Fibroblast of skin of scalp (primary cell): ENCODE measurements at regions not wholly inside any gene's neighbourhood (a gene's known extent, or its start where the extent isn't known, plus 50 kb on each side); places are given as distances from the start of the nearest gene placed in this dataset.

ENCODE experiments used
- DNase-seq: peaks from one replicate; pipeline ENCODE4 v3.0.0-alpha.2; 2013

DNA sequence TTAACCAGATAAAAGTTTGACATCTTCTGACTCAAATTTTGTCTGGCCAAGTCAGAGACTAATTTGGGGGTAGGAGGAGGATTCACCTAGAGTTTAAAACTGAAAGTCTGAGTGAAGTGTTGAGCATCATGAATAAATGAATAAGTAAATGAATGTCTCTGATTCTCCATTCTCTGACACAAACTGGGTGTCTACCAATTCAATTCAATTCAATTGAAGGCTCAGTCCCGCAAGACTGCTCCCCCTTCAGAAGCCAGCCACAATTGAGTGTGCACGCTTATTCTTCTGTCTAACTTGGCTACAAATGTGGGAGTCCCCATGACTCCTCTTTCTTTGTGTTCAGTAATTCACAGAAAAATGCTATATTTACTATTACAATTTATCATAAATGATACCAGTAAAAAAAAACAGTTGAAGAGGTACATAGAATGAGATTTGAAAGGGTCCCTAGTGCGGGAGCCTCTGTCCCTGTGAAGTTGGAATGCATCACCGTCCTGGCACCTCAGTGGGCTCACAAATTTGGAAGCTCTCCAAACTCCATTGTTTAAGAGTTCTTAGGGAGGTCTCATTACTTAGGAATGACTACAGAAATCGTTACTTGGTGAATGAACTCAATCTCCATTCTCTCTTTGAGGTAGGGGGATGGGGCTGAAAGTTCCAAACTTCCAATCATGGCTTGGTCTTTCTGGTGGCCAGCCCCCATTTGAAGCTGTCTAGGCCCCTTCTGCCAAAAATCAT lies 243.7 kb upstream of the PHYHIPL start:
- peak; percentile 64 for DNase-seq

DNA sequence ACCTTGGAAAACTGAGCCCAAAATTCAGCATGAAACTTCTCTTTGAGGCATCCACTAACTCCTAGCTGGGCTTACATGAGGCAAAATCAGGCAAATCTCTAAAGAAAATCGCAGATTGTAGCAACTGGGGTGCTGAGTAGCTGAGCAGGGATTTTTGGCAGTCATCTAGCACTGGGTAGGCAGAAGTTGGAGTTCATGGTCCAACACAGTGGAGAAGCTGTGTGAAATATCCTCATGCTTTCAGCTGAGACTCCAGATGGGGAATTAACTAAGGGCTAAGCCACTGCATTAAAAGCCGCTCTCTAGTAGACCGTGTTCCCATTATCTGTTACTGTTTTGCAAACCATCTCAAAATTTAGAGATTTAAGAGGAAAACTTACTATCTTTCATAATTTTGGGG lies 240.1 kb upstream of the PHYHIPL start:
- DNase-seq, result no peak

DNA sequence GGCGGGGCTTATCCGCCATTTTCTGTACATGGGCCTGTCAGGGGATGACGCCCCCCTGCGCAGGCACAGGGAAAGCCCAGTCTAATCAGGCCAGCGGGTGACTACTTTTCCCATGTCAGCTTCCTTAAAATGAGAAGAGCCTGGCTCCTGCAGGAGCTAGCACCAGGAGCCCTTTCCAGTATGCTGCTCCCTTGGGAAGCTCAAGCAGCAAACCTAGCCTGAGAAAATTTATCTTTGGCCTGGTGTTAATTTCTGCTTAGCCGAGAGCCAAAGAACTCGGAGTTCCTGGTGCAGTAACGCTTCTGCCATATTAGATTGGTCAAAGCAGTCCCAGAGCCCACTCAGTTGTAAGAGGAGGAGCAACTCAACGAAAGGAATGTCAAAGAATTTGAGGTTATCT lies 239.0 kb upstream of the PHYHIPL start:
- no peak for DNase-seq

DNA sequence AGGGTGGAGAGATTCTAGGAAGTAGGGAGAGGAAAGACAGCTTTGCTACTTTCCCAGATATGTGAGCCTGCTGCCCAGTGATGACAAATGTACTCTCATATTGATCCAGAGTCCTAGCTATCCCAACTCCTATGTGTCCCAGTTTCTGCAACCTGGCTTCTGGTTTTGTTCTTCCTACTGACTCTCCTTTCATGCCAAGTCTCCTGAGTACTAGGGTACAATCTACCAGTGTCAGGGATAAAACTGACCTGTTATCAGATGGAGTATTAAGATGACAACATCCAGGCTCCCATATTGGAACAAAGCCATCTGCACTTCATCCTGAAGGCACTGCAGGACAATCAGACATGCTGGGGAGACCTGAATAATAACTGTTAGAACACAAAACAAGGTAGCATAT lies 233.7 kb upstream of the PHYHIPL start:
- no peak for DNase-seq

DNA sequence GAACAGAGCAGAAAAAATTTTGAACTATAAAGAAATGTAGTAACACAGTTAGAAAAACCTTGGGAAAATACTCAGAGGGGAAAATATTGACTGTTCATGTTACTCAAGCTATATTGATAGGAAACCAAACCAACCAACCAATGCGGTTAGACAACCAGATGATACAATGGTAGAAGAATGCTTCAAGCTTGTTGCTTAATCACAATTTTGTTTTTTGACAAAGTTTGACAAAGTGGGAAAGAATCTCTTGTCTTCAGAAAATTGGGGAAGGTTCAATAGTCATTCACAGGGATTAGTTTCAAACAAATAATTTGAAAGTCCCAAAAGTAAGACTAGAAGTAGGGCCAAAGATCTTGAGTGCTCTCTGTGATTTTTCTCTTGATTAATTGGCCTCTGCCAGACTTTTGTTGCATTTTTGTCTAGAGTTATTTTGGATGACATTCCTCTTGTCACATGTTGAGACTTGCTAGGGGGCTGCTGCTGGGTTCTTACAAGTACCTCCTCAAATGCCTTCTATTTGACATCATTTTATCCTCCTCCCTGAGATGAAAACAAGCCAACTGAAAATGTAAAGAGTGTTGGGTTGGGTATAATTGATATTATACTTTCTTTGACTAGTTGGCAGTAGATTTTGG lies 233.1 kb upstream of the PHYHIPL start:
- peak; percentile 71 for DNase-seq

DNA sequence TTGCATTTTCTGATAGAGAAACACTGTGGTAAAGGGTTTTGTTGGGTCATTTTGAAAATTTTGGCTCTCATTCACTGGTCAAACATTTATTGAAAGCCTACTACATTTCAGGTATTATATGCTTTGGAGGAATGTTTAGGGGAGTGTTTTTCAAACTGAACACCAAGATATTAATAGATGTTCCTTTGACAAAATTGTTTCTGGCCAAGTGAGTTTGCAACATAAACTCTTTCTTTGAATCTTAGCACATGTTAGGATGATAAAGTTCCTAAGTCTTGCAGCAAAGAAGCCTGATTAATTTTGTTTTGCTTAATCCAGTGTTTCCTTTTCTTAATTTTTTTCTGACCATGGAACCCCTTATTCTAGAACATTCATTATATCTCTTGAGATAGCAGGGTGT lies 232.5 kb upstream of the PHYHIPL start:
- DNase-seq, result no peak

DNA sequence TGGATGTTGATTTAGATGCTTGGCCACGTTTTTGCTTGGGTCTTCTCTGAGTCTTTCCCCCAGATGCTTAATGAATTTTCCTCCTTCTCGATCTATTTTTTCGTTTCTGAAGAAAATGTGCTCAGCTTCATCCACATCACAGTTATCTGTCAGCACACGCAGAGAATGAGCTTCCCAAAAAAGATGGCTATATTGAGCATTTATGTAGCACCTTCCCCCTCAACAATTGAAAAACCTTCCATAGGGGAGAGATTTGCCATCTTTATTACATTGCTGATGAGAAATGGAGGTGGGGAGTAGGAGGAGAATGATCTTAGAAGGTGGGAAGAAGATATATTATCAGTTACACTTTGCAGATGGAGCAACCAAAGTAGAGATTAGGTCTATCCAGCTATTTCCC lies 228.1 kb upstream of the PHYHIPL start:
- DNase-seq, result no peak

DNA sequence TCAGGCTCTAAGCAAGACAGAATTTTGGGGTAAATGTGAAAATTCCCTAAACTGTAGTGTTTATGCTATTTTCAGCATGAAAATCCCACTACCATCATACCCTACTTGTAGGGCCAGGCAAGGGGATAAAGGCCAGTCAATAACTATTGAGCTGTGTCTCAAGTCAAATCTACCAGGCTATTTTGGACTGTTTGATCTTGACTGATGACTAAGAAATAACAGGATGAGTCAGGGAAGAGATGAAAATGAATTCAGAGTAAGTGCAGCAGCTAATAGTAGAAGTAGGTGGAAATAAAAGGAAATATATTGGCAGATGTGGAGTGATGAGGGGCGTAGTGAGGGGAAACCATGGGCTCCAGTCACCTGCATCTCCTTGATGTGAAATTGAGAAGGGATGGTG lies 225.8 kb upstream of the PHYHIPL start:
- peak; percentile 37 for DNase-seq

DNA sequence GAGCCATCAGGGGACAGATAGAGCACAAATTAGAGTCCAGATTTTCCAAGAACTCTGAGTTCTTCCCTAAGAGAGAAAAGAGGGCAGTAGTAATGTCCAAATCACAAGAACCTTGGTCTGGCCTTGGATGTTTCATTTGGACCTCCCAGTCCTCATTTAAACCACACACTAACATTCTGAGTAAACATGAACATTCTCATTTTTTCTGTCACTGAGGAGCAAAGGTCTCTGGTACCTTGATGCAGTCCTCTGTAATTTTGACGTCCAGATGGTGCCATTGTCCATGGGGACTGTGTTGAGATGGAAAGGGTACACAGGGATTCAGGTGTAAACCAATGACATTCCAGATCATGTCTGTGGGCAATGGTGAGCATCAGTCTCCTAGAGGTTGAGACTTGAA lies 225.4 kb upstream of the PHYHIPL start:
- DNase-seq, result no peak

DNA sequence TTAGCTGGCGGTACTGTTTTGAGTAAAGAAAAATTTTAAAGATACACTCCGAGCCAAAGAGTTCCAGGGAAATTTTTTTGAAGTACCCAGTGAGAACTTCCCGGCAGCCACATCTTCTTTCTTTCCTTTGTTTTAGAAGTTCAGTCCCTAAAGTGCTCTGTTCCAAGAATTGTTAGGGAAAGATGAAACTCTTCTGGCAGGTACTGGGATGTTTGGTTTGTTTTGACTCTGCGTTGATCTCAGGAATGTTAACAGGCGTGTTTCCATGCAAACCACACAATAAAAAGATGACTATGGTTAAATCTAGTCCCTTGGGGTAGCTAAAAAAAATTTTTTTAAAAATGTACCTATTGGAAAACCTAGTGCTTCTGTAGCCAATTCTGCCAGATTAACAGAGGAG lies 224.7 kb upstream of the PHYHIPL start:
- DNase-seq, result peak; percentile 39

DNA sequence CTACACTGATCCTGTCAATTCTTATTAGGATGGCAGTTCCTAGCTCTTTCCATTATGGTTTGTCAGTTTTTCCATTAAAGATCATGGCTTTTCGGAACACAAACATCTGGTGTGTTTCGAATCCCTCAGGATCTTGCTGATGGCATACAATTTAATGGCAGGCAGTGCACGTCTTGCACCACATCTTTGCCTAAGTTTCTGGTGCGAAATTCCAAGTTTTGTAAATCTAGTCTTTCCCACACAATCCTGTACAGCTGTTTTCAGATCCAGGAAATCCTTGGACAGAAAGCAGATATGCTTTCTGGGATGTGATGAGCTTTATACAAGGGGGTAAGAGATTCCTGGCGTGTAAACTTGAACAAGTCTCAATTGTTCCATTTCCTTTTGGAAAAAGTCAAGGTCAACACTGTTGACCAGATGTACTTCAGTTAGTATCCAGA lies 224.3 kb upstream of the PHYHIPL start:
- peak; percentile 9 for DNase-seq

DNA sequence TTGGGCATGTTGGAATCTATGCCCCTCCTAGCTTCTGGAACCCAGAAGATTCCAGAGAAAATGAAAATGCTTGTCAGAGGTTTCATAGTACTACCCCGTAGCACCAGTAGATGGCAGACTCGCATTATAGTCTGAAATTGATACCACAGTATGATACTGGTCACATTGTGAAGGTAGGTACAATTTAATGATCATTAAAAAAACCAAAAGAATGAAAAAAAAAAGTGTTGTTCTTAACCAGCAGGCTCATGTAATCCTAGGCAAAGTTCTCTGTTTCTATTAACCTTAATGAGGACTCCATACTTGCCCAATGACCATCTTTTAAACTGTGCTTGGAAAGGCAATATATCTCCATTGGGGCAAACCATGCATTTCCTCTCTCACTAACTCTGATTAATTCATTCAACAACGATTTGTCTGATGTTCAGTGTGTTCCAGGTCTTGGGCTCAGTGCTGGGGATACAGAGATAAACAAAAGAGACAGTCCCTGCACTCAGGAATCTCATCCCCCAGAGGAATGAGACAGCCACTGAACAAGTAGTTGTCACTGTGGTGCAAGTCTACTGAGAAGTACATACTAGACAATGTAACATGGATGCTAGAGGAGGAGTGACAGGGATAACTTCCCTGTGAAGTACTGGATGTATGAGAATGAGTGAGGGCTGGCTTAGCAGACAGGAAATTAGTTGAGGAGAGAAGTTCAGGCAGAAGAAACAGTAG lies 223.5 kb upstream of the PHYHIPL start:
- peak; percentile 66 for DNase-seq

DNA sequence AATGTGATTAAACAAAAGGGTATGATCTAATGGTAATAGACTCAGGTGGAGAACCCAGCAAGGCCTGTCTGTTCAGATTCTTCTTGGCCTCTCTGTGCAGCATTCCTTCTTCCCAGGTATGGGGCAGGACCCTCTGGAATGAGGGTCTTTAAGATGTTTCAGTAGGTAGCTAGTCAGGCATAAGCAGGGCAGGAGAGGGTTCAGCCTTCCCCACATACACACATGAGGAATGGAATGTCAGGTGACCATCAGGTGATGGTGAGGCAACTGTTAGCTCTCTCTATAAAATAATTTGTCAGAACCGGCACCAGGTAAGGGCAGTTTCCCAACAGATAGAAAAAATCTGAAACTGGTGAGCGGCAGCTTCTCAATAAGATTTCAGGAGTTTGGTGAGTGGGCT lies 222.3 kb upstream of the PHYHIPL start:
- no peak for DNase-seq

DNA sequence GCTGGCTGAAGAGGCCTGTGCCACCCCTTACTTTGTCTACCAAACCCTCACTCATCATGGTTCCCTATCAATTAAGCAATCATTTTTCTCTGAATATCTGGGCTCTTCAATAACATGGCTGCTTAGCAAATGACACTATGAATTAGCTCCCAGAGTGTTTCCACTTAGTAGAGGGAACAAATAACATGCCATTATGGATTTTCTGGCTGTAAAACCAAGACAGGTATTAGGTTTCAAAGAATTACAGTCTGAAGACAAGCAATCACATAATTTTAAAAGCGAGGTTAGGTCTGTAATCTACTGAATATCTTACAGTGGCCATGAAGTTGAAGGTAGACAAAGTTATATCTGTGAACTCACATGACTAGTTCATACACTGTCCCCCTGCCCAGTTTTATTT lies 220.8 kb upstream of the PHYHIPL start:
- no peak for DNase-seq

DNA sequence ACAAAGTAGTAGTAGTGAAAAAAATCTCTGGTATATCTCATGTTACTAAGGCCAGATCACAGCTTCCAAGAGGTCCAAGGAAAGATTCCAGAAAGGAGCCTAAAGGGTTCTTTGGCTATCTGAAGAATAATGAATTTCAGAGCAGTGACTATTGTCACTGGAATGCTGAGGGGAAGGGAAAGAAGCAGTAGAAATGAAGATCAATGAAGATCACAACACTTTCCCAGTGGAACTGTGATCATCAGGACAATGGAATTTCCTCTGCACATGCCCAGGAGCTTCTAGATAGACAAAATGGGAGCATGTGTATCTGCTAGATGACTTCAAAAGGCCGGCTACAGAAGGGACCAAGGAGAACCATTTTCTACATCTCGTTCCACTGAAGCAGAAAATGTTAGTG lies 219.5 kb upstream of the PHYHIPL start:
- peak; percentile 80 for DNase-seq

DNA sequence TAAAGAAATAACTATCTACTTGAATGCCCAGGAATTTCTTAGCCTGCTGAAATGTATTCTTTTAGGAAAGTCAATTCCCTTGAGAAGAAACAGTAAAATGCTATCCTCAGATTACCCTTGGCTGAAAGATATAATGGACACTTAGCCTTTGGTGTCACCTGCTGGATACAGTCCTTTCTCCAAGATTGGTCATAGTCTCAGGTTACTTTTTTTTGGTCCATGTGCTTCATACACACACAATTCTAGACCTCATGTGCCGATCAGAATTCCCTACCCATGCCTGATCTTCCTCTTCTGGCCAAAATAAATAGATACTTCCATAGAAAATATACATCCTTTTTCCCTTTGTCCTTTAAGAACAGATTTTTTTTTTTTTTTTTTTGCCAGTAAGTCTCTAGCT lies 218.9 kb upstream of the PHYHIPL start:
- no peak for DNase-seq

DNA sequence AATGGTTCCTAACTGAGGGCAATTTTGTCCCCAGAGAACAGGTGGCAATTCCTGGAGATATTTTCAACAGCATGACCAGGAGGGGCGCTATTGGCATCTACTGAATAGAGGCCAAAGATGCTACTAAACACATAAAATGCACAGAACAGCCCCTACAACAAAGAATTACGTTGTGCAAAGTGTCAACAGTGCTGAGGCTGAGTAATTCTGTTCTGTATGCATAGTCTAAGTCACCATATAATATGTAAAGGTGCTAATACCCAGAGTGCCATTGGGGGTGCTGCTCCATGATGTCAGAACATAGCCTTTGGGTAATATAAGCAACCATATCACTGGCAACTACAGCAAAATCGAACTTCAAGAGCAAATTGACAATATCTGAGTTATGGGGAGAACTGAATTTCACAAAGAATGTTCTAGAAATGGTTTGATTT lies 213.3 kb upstream of the PHYHIPL start:
- DNase-seq, result no peak

DNA sequence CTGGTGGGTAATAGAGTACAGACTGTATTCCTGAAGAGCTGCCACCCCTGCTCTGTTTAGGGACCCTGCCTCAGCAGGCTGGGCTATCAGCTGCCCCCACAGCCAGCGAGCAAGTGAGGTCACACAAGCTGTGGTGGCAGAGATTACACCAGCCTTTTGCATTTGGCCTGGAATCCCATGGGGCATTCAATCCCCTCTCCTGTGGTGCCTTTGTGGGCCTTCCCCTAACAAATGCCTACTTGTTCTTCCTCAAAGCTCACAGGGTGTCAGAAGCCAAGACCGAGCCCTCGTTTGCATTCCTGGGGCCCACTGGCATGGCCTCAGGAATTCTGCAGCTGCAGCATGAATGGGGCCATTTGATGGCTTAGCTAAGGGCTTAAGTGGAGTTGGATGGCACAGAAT lies 212.7 kb upstream of the PHYHIPL start:
- DNase-seq, result no peak

DNA sequence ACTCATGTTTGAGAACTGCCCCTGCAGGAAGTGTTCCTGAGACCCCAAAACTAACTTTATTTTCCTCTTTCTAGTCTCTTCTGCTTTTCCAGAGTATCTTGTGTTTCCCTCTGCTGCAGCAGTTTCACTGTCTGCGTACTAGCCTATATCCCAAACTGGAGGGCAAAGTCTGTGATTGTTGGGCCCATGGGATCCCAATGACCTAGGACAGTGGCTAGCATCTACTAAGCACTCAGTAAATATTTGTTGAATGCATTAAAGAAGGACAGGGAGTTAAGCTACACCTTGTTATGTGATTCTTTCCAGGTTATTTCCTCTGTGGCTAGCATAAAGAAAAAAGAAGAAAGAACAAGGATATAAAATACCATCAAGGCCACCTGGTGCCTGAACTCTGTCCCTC lies 210.6 kb upstream of the PHYHIPL start:
- no peak for DNase-seq

DNA sequence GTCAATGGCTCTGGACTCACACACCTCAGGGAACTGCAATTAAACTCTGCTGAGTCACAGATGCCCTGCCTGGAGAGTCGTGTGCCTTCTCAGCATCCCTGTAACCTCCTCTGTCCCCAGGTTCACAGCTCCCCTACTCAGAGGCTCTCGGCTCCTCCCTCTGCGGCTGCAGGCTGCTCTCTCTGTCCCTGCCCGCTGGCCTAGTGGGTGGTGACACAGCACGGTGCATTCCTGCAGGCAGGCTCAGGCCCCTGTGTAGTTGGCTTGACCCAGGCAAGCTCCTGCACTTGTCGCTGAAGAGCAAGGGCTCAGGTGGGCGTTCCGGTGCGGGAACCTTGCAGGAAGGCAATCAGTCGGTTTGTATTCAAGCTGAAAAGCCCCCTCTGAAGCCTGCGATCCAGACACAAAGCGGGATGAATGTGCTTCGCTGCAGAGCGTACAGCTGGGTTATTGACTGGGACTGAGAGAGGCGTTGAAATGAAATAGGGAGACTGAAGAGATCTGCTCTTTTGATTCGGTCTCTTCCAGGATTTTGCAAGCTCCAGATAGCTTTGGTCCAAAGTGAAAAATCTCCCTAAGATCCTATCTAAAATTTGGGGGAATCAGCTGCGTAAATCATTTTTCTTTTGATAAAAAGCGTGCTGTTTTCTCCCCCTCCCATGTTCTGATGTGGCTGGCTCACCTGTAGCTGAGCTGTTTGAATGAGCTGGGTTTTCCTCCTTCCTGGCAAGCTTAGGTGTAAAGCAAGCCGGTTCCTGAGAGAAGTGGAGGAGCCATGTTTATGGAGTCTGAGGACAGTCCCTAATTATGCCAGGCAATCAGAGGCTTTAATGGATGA lies 208.7 kb upstream of the PHYHIPL start:
- peak; percentile 12 for DNase-seq

DNA sequence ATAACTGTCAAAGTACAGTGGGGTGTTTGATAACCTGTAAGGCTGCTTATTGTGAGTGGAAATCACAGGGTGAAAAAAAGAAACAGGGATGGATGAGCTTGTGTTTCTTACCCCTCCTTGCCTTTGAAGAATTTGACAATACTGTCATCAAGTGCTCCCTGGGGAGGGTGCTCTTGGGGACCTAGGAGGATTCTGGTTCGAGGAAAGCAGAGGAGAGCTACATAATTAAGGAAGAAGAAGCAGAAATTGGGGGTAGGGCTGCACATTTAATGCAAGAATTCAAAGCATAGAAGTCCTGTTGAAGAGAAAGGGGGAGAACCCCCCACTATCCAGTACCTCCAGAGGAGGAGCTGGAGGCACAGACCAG lies 208.1 kb upstream of the PHYHIPL start:
- DNase-seq, result no peak

DNA sequence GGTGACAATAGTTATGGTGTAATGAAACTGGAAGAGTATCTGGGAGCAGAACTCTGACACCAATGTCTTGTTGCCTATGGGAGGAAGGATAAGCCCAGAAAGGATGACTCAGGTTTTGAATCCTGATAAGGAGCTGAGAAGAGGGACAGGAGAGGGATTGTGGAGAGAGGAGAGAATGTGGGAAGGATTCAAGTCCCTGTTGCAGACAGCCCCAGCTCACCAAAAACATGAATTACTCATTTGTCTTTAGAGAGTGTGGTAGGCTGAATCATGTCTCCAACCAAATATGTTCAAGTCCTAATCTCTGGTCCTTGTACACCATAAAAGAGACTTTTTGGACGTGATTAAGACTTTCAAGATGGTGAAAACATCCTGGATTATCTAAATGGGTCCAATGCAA lies 206.9 kb upstream of the PHYHIPL start:
- DNase-seq, result peak; percentile 68
